A549 (cell line): ENCODE measurements at regions not wholly inside any gene's neighbourhood (a gene's known extent, or its start where the extent isn't known, plus 50 kb on each side); places are given as distances from the start of the nearest gene placed in this dataset.
A peak's percentile ranks its signal among the peaks of the same experiment; 100 is the strongest.
"Not testable (repeated sequence)": the region's sequence is repeated elsewhere in the genome, so short reads cannot be mapped to it uniquely, and the experiment has no call there.

Experiments
- ATAC-seq, 2 experiments: fragments of 200-7000 bp in 1 of 2; fragments of >200 bp in 1 of 2; cut with Nextera tagmentation in 1 of 2; cut with Tn5 transposase in 1 of 2; 3 replicates each; pipeline versions ENCODE4 v1.8.0 to v1.9.1; 2018 to 2020; ENCODE audit warnings: mild to moderate bottlenecking in 1 of 2, moderate library complexity in 1 of 2
- CTCF ChIA-PET: fragments of 300-600 bp; sonication (Branson Sonifier 250); formaldehyde crosslinking; extraction: SDS; loops from one replicate; lab custom pipeline; 2021; ENCODE audit warnings: antibody characterized with exemption, inconsistent platforms; lab: Yijun Ruan, JAX
- POLR2A ChIA-PET: fragments of 350-600 bp; formaldehyde crosslinking; extraction: SDS; loops from one replicate; lab custom pipeline; 2021; ENCODE audit warnings: antibody characterized with exemption, inconsistent platforms; lab: Yijun Ruan, JAX
- DNase-seq, 2 experiments: peaks; one replicate each; pipeline versions ENCODE4 v3.0.0 to v3.0.0-alpha.2; 2011 to 2016; ENCODE audit warnings: low read depth in 1 of 2, low spot score in 1 of 2
- FAIRE-seq: peaks from 2 replicates; lab custom pipeline; 2011; peaks lifted over from hg19 to GRCh38; lab: Jason Lieb, UNC
- H3K27ac ChIP-seq, 2 experiments: fragments of >200 bp; sonication (Bioruptor Twin); formaldehyde crosslinking; 3 replicates each; pipeline ENCODE4 v1.5.1; 2016 to 2017
- H3K4me1 ChIP-seq: fragments of >200 bp; sonication (Bioruptor Twin); formaldehyde crosslinking; 3 replicates; pipeline ENCODE4 v1.6.1; 2016
- H3K4me2 ChIP-seq: fragments of >200 bp; sonication (Bioruptor Twin); formaldehyde crosslinking; 3 replicates; pipeline ENCODE4 v1.6.1; 2016
- H3K4me3 ChIP-seq: fragments of >200 bp; sonication (Bioruptor Twin); formaldehyde crosslinking; 3 replicates; pipeline ENCODE4 v1.5.1; 2016
- H3K9me3 ChIP-seq: fragments of >200 bp; sonication (Bioruptor Twin); formaldehyde crosslinking; 3 replicates; pipeline ENCODE4 v1.6.1; 2016
- ATOH8 ChIP-seq: fragments of 250-450 bp; sonication (Bioruptor Pico); IDR thresholded peaks from 2 replicates; pipeline ENCODE4 v1.5.0; 2020; ENCODE audit warnings: low read depth, mild to moderate bottlenecking, moderate library complexity
- CEBPB ChIP-seq, 2 experiments: fragments of >200 bp in 1 of 2; sonication (Bioruptor Twin) in 1 of 2; formaldehyde crosslinking in 1 of 2; IDR thresholded peaks; 2 replicates each; pipeline ENCODE4 v1.6.1; 2012 to 2016
- CHD4 ChIP-seq: fragments of 200-600 bp; sonication (generic); IDR thresholded peaks from 2 replicates; pipeline ENCODE4 v1.6.1; 2016; ENCODE audit warnings: antibody characterized with exemption, mild to moderate bottlenecking, borderline replicate concordance
- ELK1 ChIP-seq: fragments of 150-350 bp; IDR thresholded peaks from 2 replicates; pipeline ENCODE4 v1.6.1; 2014; ENCODE audit warnings: low read depth, mild to moderate bottlenecking, low read length
- FOXS1 ChIP-seq: fragments of 250-450 bp; sonication (Bioruptor Pico); IDR thresholded peaks from 2 replicates; pipeline ENCODE4 v1.5.0; 2020; ENCODE audit warnings: mild to moderate bottlenecking, moderate library complexity
- GATA3 ChIP-seq: IDR thresholded peaks from 2 replicates; pipeline ENCODE4 v1.6.1; 2012; ENCODE audit warnings: borderline replicate concordance
- JUN ChIP-seq, 2 experiments: fragments of >200 bp; sonication (Bioruptor Twin); formaldehyde crosslinking; IDR thresholded peaks; 2 replicates in 1 of 2; 3 replicates in 1 of 2; pipeline ENCODE4 v1.6.1; 2016 to 2017
- KDM1A ChIP-seq: fragments of 200-600 bp; sonication (generic); IDR thresholded peaks from 2 replicates; pipeline ENCODE4 v1.6.1; 2016; ENCODE audit warnings: low read depth, mild to moderate bottlenecking
- MAFK ChIP-seq: fragments of 450-650 bp; IDR thresholded peaks from 2 replicates; pipeline ENCODE4 v1.6.1; 2014; ENCODE audit not compliant: partially characterized antibody
- MAX ChIP-seq: IDR thresholded peaks from 2 replicates; pipeline ENCODE4 v1.6.1; 2012
- NPAS2 ChIP-seq: fragments of 250-450 bp; sonication (Bioruptor Pico); IDR thresholded peaks from 2 replicates; pipeline ENCODE4 v1.8.0; 2022; ENCODE audit warnings: mild to moderate bottlenecking, moderate library complexity, borderline replicate concordance
- NR3C1 ChIP-seq: fragments of >200 bp; sonication (Bioruptor Twin); formaldehyde crosslinking; IDR thresholded peaks from 3 replicates; pipeline ENCODE4 v1.6.1; 2017
- RFX5 ChIP-seq: fragments of 450-650 bp; IDR thresholded peaks from 2 replicates; pipeline ENCODE4 v1.7.1; 2014; ENCODE audit warnings: antibody characterized with exemption, mild to moderate bottlenecking, moderate library complexity
- TFCP2L1 ChIP-seq: fragments of 250-450 bp; sonication (Bioruptor Pico); IDR thresholded peaks from 2 replicates; pipeline ENCODE4 v1.5.0; 2021; ENCODE audit warnings: mild to moderate bottlenecking
- ZSCAN20 ChIP-seq: fragments of 250-450 bp; sonication (Bioruptor Pico); IDR thresholded peaks from 2 replicates; pipeline ENCODE4 v1.8.0; 2022; ENCODE audit warnings: mild to moderate bottlenecking, moderate library complexity
- WGBS: methylation state at CpG from one replicate; pipeline ENCODE4 v1.1.6; 2017; ENCODE audit errors: missing lambda C conversion rate; 5-methylcytosine and 5-hydroxymethylcytosine counted together
- TF ChIP-seq, protein P1 (sequence below): fragments of >200 bp; sonication (Bioruptor Twin); formaldehyde crosslinking; IDR thresholded peaks from 2 replicates; pipeline ENCODE4 v1.6.1; 2016
- TF ChIP-seq, protein P2 (sequence below): fragments of 450-650 bp; IDR thresholded peaks from 2 replicates; pipeline ENCODE4 v1.6.1; 2014; ENCODE audit warnings: antibody characterized with exemption

- TF ChIP-seq ATOH8 (no peak), CHD4 (no peak)
These were observed 317.5 kb downstream of the TMX3 start (continued) for GRCh38 chr18:68397241-68398035.

DNA sequence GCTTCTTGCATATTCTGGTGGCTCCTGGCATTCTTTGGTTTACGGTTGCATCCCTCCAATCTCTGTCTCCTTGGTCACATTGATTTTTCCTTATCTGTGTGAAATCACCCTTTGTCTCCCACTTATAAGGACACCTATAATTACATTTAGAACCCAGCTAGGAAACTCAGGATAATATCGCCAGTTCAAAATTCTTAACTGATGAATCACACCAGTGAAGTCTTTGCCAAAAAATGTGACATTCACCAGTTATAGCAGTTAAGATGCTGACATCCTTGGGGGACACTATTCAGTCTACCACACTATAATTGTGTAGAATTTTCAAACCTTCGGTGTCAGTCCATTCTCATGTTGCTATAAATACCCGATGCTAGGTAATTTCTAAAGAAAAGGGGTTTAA is 320.2 kb downstream of the TMX3 start:
- no peak for FAIRE-seq
- H3K9me3 ChIP-seq, result no peaks in the 10 kb centered on the region
- H3K4me2 ChIP-seq, result no peak overlapping the region
- no peak for DNase-seq
- H3K4me1 ChIP-seq, result no peaks in the 10 kb centered on the region
- H3K27ac ChIP-seq, result no peak overlapping the region
- ChIA-PET POLR2A (no interaction called here), CTCF (no interaction called here)
- WGBS, result 19% methylated on average over 4 of the region's 4 CpGs
- no peak for ATAC-seq
- TF ChIP-seq CEBPB (IDR thresholded peaks at IDR 0.05), result no peak
- TF ChIP-seq MAX, result no peak
- TF ChIP-seq KDM1A, result no peak
- no peak for TF ChIP-seq ELK1
- H3K4me3 ChIP-seq, result no peak overlapping the region

DNA sequence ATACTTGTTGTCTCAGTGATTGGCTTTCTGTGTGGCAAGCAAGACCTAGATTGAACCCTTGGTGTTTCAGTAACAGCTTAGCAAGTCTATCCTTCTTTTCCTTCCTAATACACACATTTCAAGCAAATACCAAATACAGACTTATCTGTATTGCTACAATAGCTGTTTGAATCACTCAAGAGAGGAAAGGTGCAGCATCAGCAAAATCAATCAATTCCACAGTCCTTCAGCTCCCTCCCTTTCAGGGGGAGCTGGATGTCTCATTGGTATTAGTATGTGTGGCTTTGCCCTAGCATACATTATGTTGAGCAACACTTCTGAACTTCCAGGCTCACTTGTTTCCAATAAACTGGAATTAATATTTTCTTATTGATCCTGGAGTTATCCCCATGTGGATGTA is 323.1 kb downstream of the TMX3 start:
- Histone ChIP-seq H3K4me1 (no peaks in the 10 kb centered on the region), H3K27ac (no peak overlapping the region), H3K9me3 (no peaks in the 10 kb centered on the region), H3K4me2 (no peak overlapping the region), H3K4me3 (no peak overlapping the region)
- ATAC-seq, result no peak
- no peak for DNase-seq
- POLR2A ChIA-PET, result no interaction called here
- TF ChIP-seq JUN (IDR thresholded peaks at IDR 0.05) (no peak), NR3C1 (no peak), MAFK (peak; percentile 68), NPAS2 (CRISPR knock-in tag) (no peak), TFCP2L1 (CRISPR knock-in tag) (no peak), RFX5 (no peak)
- TF ChIP-seq, protein P1, sequence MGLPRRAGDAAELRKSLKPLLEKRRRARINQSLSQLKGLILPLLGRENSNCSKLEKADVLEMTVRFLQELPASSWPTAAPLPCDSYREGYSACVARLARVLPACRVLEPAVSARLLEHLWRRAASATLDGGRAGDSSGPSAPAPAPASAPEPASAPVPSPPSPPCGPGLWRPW, result no peak
- TF ChIP-seq, all 56 proteins: peak for 1
- CTCF ChIA-PET, result no interaction called here
- no peak for FAIRE-seq

DNA sequence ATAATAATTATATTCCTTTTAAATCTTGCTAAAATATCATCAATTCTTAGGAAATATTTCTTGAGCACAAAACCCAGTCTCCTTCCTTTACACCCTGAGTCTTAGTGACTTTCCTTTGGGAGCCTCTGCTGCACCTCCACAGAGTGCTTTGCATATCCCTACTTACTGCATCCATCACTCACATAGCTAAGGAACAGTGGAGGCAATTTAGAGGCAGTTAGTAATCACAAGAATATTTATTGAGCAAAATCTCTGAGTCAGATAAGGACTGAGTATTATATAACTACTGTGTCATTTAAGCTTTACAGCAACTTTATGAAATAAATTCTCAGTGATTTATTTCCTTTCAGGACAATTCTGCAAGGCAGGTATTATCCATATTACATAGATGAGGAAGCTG is 327.7 kb downstream of the TMX3 start:
- DNase-seq (no peak), FAIRE-seq (no peak), ATAC-seq (no peak)
- Histone ChIP-seq H3K4me1 (no peaks in the 10 kb centered on the region), H3K4me2 (no peak overlapping the region), H3K27ac (no peak overlapping the region), H3K9me3 (no peaks in the 10 kb centered on the region), H3K4me3 (no peak overlapping the region)
- ChIA-PET CTCF (no interaction called here), POLR2A (no interaction called here)
- TF ChIP-seq GATA3 (no peak), FOXS1 (CRISPR knock-in tag) (no peak), MAX (no peak), ZSCAN20 (CRISPR knock-in tag) (no peak)
- TF ChIP-seq, protein P2, sequence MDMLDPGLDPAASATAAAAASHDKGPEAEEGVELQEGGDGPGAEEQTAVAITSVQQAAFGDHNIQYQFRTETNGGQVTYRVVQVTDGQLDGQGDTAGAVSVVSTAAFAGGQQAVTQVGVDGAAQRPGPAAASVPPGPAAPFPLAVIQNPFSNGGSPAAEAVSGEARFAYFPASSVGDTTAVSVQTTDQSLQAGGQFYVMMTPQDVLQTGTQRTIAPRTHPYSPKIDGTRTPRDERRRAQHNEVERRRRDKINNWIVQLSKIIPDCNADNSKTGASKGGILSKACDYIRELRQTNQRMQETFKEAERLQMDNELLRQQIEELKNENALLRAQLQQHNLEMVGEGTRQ, result no peak

GRCh38 chr18:68383979-68384378 is 330.9 kb downstream of the TMX3 start:
- H3K4me3 ChIP-seq, H3K4me1 ChIP-seq, ATAC-seq, H3K9me3 ChIP-seq, H3K4me2 ChIP-seq, CTCF ChIA-PET, H3K27ac ChIP-seq, FAIRE-seq, DNase-seq, POLR2A ChIA-PET: not testable (repeated sequence)
- no CpG with 5 or more reads among the region's 1 CpG for WGBS
